Right lobe of liver (tissue), 6 donors: ENCODE measurements at regions not wholly inside any gene's neighbourhood (a gene's known extent, or its start where the extent isn't known, plus 50 kb on each side); places are given as distances from the start of the nearest gene placed in this dataset.

Experiments
- ATAC-seq, 4 donors: fragments of 200-7000 bp; cut with Tn5 transposase; one replicate each; pipeline ENCODE4 v1.9.1; 2020; ENCODE audit warnings: mild to moderate bottlenecking in 4 of 4, moderate library complexity in 4 of 4
- DNase-seq, 3 donors: peaks; one replicate each; pipeline ENCODE4 v3.0.0-alpha.2; 2020
- H3K27ac ChIP-seq, 3 donors: fragments of 200-600 bp; one replicate each; pipeline ENCODE4 v1.8.0; 2022
- H3K27me3 ChIP-seq, 2 donors: fragments of 200-600 bp; one replicate each; pipeline ENCODE4 v1.8.0; 2022
- H3K36me3 ChIP-seq, 4 donors: fragments of 200-600 bp; sonication (generic) in 1 of 4; one replicate each; pipeline versions ENCODE4 v1.5.1 to v1.8.0; 2017 to 2022; ENCODE audit warnings: control low read depth in 1 of 4
- H3K4me1 ChIP-seq, 4 donors: fragments of 200-600 bp; sonication (generic) in 1 of 4; one replicate each; pipeline versions ENCODE4 v1.5.1 to v1.8.0; 2017 to 2022; ENCODE audit warnings: control low read depth in 1 of 4
- H3K4me3 ChIP-seq, 3 donors: fragments of 200-600 bp; one replicate each; pipeline ENCODE4 v1.8.0; 2022
- H3K9me3 ChIP-seq, 4 donors: fragments of 200-600 bp; sonication (generic) in 1 of 4; one replicate each; pipeline versions ENCODE4 v1.5.1 to v1.8.0; 2017 to 2022; ENCODE audit warnings: control low read depth in 1 of 4
- CTCF ChIP-seq, 4 donors: fragments of 200-600 bp in 3 of 4; fragments of 450-650 bp in 1 of 4; IDR thresholded peaks; one replicate each; pipeline versions ENCODE4 v1.5.1 to v1.8.0; 2016 to 2022; ENCODE audit warnings: antibody characterized with exemption in 4 of 4, mild to moderate bottlenecking in 2 of 4
- POLR2A ChIP-seq: fragments of 450-650 bp; IDR thresholded peaks from one replicate; pipeline ENCODE4 v1.6.1; 2017; ENCODE audit warnings: antibody characterized with exemption, mild to moderate bottlenecking
- WGBS: methylation state at CpG from one replicate; pipeline ENCODE4 v1.1.6; 2018; ENCODE audit warnings: low coverage, low lambda C conversion rate; ENCODE audit not compliant: insufficient coverage; ENCODE audit errors: missing lambda C conversion rate; 5-methylcytosine and 5-hydroxymethylcytosine counted together
- intact Hi-C, 2 donors: fragments of 100-400 bp; cut with DNase I; formaldehyde crosslinking; loops; one replicate each; pipeline versions ENCODE4 v1.11.2 to v1.14.1; 2022
- donor health status: DM: no; HTN: yes; CAD: no.
- donor health status: DM: no; HTN: no; CAD: no.
- donor health status: DM: no; HTN: no; CAD: no.
- donor health status: DM: no; HTN: yes; CAD: no.
- donor health status: DM: no; HTN: yes; CAD: no.

- WGBS: 21% methylated on average over 2 of the region's 2 CpGs
- Histone ChIP-seq H3K4me3 (no peak overlapping the region), H3K4me1 (peaks cover 0 to 6% (median 0%) of the 10 kb centered on the region in 4 donors), H3K27ac (no peak overlapping the region), H3K36me3 (no peaks in the 10 kb centered on the region), H3K9me3 (no peaks in the 10 kb centered on the region), H3K27me3 (no peaks in the 10 kb centered on the region)
- ATAC-seq (no peak), DNase-seq (no peak)
- TF ChIP-seq CTCF (IDR thresholded peaks at IDR 0.05) (no peak), POLR2A (no peak)
- intact Hi-C loops: no loop called here
These were observed 402.1 kb upstream of the SUCLG2 start for GRCh38 chr3:68056556-68056955.

GRCh38 chr3:68055215-68055614 is 400.8 kb upstream of the SUCLG2 start:
- no peak for DNase-seq
- 66% methylated on average over 3 of the region's 4 CpGs for WGBS
- intact Hi-C loops: no loop called here
- ATAC-seq: no peak
- H3K27ac ChIP-seq: no peak overlapping the region
- no peaks in the 10 kb centered on the region for H3K27me3 ChIP-seq
- H3K4me1 ChIP-seq: peaks cover 0 to 6% (median 0%) of the 10 kb centered on the region in 4 donors
- H3K9me3 ChIP-seq: no peaks in the 10 kb centered on the region
- H3K36me3 ChIP-seq: no peaks in the 10 kb centered on the region
- TF ChIP-seq CTCF (IDR thresholded peaks at IDR 0.05) (no peak), POLR2A (no peak)
- no peak overlapping the region for H3K4me3 ChIP-seq

GRCh38 chr3:68049776-68050175 is 395.4 kb upstream of the SUCLG2 start:
- Histone ChIP-seq H3K9me3 (no peaks in the 10 kb centered on the region), H3K4me1 (no peaks in the 10 kb centered on the region), H3K4me3 (no peak overlapping the region), H3K27me3 (no peaks in the 10 kb centered on the region), H3K36me3 (no peaks in the 10 kb centered on the region), H3K27ac (no peak overlapping the region)
- TF ChIP-seq CTCF (IDR thresholded peaks at IDR 0.05) (no peak), POLR2A (no peak)
- no peak for ATAC-seq
- WGBS: 59% methylated on average over 3 of the region's 3 CpGs
- no peak for DNase-seq
- intact Hi-C loops: no loop called here

- Histone ChIP-seq H3K27ac (no peak overlapping the region), H3K4me3 (no peak overlapping the region), H3K9me3 (no peaks in the 10 kb centered on the region), H3K36me3 (no peaks in the 10 kb centered on the region), H3K27me3 (no peaks in the 10 kb centered on the region), H3K4me1 (no peaks in the 10 kb centered on the region)
- TF ChIP-seq POLR2A (no peak), CTCF (IDR thresholded peaks at IDR 0.05) (no peak)
- WGBS: 69% methylated on average over 3 of the region's 3 CpGs
- intact Hi-C loops: no loop called here
- ATAC-seq (no peak), DNase-seq (no peak)
These were observed 391.6 kb upstream of the SUCLG2 start for GRCh38 chr3:68045976-68046375.

- no peak for DNase-seq
- H3K9me3 ChIP-seq: no peaks in the 10 kb centered on the region
- H3K4me1 ChIP-seq: peaks cover 0 to 10% (median 0%) of the 10 kb centered on the region in 4 donors
- TF ChIP-seq CTCF (IDR thresholded peaks at IDR 0.05): no peak
- TF ChIP-seq POLR2A: no peak
- no peak overlapping the region for H3K27ac ChIP-seq
- H3K36me3 ChIP-seq: no peaks in the 10 kb centered on the region
- H3K4me3 ChIP-seq: no peak overlapping the region
- intact Hi-C loops: no loop called here
- H3K27me3 ChIP-seq: no peaks in the 10 kb centered on the region
- WGBS: 23% methylated on average over 2 of the region's 2 CpGs
- ATAC-seq: peak; percentile 62 to 85 (median 81)
These were observed 379.5 kb upstream of the SUCLG2 start for GRCh38 chr3:68033867-68034266.
